ENCODE measurements at regions not wholly inside any gene's neighbourhood (a gene's known extent, or its start where the extent isn't known, plus 50 kb on each side); places are given as distances from the start of the nearest gene placed in this dataset.

GRCh38 chr11:43548916-43549315 lies 131.6 kb upstream of the HSD17B12 start:
- Histone ChIP-seq H3K9me3 (no peaks in the 10 kb centered on the region), H3K27me3 (peaks cover 5 to 36% (median 32%) of the 10 kb centered on the region in 3 donors), H3K36me3 (no peaks in the 10 kb centered on the region), H3K4me3 (no peak overlapping the region), H3K4me1 (peaks cover 0 to 10% (median 10%) of the 10 kb centered on the region in 4 donors), H3K27ac (no peak overlapping the region)
- DNase-seq: no peak
- intact Hi-C loops (cut with DNase I): no loop called here
- TF ChIP-seq EP300 (IDR thresholded peaks at IDR 0.05) (no peak), POLR2AphosphoS5 (IDR thresholded peaks at IDR 0.05) (no peak), POLR2A (IDR thresholded peaks at IDR 0.05) (no peak)
- TF ChIP-seq, protein P1, sequence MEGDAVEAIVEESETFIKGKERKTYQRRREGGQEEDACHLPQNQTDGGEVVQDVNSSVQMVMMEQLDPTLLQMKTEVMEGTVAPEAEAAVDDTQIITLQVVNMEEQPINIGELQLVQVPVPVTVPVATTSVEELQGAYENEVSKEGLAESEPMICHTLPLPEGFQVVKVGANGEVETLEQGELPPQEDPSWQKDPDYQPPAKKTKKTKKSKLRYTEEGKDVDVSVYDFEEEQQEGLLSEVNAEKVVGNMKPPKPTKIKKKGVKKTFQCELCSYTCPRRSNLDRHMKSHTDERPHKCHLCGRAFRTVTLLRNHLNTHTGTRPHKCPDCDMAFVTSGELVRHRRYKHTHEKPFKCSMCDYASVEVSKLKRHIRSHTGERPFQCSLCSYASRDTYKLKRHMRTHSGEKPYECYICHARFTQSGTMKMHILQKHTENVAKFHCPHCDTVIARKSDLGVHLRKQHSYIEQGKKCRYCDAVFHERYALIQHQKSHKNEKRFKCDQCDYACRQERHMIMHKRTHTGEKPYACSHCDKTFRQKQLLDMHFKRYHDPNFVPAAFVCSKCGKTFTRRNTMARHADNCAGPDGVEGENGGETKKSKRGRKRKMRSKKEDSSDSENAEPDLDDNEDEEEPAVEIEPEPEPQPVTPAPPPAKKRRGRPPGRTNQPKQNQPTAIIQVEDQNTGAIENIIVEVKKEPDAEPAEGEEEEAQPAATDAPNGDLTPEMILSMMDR (IDR thresholded peaks at IDR 0.05): no peak
- WGBS, 2 donors: 65 to 77% methylated on average over 4 of the region's 4 CpGs

DNA sequence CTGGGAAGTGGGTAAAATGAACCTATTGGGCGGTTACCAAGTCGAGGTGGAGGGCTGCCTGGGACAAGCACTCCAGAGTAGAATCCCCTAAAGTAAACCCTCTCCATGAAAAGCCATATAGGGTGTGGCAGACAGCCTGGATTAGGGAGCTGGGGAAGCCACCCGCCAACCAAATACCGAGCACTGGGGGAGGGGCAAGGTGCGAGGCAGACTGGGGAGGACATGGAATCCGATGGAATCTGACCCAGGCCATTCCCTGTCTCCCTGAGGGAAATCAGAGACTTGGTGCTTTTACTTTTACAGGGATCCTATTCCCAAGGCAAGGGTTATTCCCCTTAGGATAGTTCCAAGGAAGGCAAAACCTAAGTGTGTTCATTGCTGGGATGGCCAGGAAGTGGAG lies 130.9 kb upstream of the HSD17B12 start:
- intact Hi-C loops (cut with DNase I): no loop called here
- 67 to 72% methylated on average over 6 of the region's 6 CpGs for WGBS, 2 donors
- DNase-seq: no peak
- Histone ChIP-seq H3K4me1 (peaks cover 0 to 10% (median 10%) of the 10 kb centered on the region in 4 donors), H3K27me3 (peaks cover 5 to 43% (median 39%) of the 10 kb centered on the region in 3 donors), H3K36me3 (no peaks in the 10 kb centered on the region), H3K27ac (no peak overlapping the region), H3K4me3 (no peak overlapping the region), H3K9me3 (no peaks in the 10 kb centered on the region)
- no peak for TF ChIP-seq POLR2A (IDR thresholded peaks at IDR 0.05)
- TF ChIP-seq EP300 (IDR thresholded peaks at IDR 0.05): no peak
- TF ChIP-seq, protein P1 (IDR thresholded peaks at IDR 0.05): no peak
- TF ChIP-seq POLR2AphosphoS5 (IDR thresholded peaks at IDR 0.05): no peak

DNA sequence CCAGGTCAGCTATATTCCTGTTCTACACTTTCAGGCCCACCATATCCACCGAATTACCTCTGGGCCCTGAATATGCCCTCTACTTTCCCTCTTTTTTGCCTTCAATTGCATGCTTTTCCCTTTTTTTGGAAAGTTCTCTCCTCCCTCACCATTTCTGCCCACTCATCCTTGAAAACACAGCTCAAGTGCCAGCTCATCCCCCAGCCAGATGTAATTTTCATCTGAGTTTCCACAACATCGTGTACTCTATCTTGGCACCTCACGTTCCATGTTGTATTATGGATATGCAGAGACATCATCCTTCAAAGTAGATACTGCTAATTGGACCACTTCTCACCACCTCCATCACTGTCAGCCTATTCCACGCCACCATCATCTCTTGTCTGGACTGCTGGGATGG lies 129.8 kb upstream of the HSD17B12 start:
- DNase-seq: no peak
- Histone ChIP-seq H3K9me3 (no peaks in the 10 kb centered on the region), H3K27ac (no peak overlapping the region), H3K4me3 (no peak overlapping the region), H3K4me1 (peaks cover 0 to 14% (median 11%) of the 10 kb centered on the region in 4 donors), H3K36me3 (no peaks in the 10 kb centered on the region), H3K27me3 (peaks cover 5 to 54% (median 42%) of the 10 kb centered on the region in 3 donors)
- WGBS, 2 donors: 89 to 95% methylated on average over 4 of the region's 4 CpGs
- intact Hi-C loops (cut with DNase I): no loop called here
- no peak for TF ChIP-seq EP300 (IDR thresholded peaks at IDR 0.05)
- TF ChIP-seq, protein P1 (IDR thresholded peaks at IDR 0.05): no peak
- TF ChIP-seq POLR2AphosphoS5 (IDR thresholded peaks at IDR 0.05): no peak
- TF ChIP-seq POLR2A (IDR thresholded peaks at IDR 0.05): no peak

DNA sequence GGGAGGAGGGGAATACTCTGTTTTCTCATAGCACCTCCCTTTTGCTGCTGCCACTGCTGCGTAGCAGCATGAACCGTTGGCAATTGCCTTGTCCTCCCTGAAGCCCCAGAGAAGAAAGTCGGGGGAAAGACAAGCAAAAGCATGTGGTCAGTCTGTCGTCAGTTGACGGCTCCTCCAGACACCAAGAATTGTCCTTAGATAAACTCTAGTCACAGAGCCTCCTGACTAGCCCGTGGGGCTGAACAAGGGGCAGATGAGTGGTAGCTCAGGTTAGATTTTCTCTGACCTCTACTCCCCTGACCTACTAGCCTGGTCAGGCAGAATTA lies 126.4 kb upstream of the HSD17B12 start:
- H3K27ac ChIP-seq: no peak overlapping the region
- H3K4me3 ChIP-seq: no peak overlapping the region
- no peak for DNase-seq
- TF ChIP-seq EP300 (IDR thresholded peaks at IDR 0.05) (no peak), POLR2A (IDR thresholded peaks at IDR 0.05) (no peak), POLR2AphosphoS5 (IDR thresholded peaks at IDR 0.05) (no peak)
- TF ChIP-seq, protein P1 (IDR thresholded peaks at IDR 0.05): no peak
- 45 to 52% methylated on average over 6 of the region's 6 CpGs for WGBS, 2 donors
- H3K4me1 ChIP-seq: peaks cover 0 to 16% (median 9%) of the 10 kb centered on the region in 4 donors
- no peaks in the 10 kb centered on the region for H3K36me3 ChIP-seq
- H3K9me3 ChIP-seq: no peaks in the 10 kb centered on the region
- H3K27me3 ChIP-seq: peaks cover 0 to 66% (median 30%) of the 10 kb centered on the region in 3 donors
- intact Hi-C loops (cut with DNase I): no loop called here

DNA sequence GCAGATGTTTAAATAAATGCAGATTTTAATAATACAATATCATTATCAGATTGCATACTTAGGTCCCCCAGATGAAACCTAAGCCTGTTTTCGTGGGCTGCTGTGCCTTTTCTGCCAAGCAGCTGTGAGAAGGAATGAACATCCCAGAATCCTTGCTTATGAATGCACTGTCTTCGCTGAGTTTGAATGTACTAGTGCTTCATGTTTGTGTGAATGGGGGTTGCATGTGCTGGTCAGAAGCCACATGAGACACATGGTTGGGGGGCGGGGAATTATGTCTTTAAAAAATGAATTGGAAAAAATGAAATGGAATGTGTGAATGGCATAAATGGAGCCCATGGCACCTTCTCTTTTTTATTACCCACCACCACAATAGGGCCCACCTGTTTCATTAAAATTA lies 125.4 kb upstream of the HSD17B12 start:
- Histone ChIP-seq H3K36me3 (no peaks in the 10 kb centered on the region), H3K4me3 (no peak overlapping the region), H3K27me3 (peaks cover 0 to 77% (median 33%) of the 10 kb centered on the region in 3 donors), H3K4me1 (peaks cover 0 to 16% (median 9%) of the 10 kb centered on the region in 4 donors), H3K27ac (no peak overlapping the region), H3K9me3 (no peaks in the 10 kb centered on the region)
- WGBS, 2 donors: 47 to 51% methylated on average over 3 of the region's 3 CpGs
- intact Hi-C loops (cut with DNase I): no loop called here
- no peak for DNase-seq
- TF ChIP-seq, protein P1 (IDR thresholded peaks at IDR 0.05): no peak
- no peak for TF ChIP-seq EP300 (IDR thresholded peaks at IDR 0.05)
- TF ChIP-seq POLR2A (IDR thresholded peaks at IDR 0.05): no peak
- no peak for TF ChIP-seq POLR2AphosphoS5 (IDR thresholded peaks at IDR 0.05)

All from sigmoid colon (tissue), 6 donors.